ENCODE measurements at regions not wholly inside any gene's neighbourhood (a gene's known extent, or its start where the extent isn't known, plus 50 kb on each side); places are given as distances from the start of the nearest gene placed in this dataset.

DNA sequence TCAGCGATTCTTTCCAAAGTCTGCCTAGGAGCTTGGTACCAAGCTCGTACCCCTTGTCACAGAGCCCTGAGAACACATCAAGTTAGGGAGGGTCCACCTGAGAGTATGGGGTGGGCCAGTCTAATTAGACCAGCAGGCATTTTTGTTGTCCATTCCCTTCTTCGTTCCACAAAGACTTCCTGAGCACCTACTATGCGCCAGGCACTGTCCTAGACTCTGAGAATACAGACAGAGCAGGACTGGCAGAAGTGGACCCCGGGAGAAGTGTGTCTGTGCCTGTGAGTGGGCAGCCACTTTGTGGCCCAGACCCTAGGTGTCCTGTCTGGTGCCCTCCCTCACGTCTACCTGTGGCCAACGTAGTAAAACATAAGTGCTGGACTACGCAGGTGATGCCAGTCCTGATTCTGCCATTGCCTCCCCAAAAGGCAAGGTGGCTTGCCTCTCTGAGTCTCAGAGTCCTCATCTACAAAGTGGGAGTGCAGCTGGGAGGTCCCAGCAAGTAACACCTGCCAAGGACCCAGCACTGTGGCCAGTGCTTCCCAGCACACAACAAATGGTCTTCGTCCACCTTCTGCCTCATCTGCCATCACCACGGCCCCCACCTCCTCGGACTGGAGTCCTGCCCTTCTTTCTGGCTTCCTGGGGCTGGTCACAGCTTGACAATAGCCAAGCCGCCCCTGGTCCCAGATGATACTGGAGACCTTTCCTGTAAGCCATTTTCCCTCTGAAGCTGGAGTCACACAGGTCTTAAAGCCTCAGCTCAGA lies 54.3 kb upstream of the DUSP5 start:
- BruUV-seq (replicated peaks), result no TSS peak
- intact Hi-C loops (cut with micrococcal nuclease; ENCODE audit: unreplicated experiment), result no loop called here
- no peak overlapping the region for H3K4me3 Mint-ChIP-seq (ENCODE audit: unreplicated experiment)
- H3K9me3 Mint-ChIP-seq (ENCODE audit: unreplicated experiment), result no peaks in the 10 kb centered on the region
- Histone ChIP-seq H3K36me3 (ENCODE audit: control insufficient read depth, insufficient read depth, low read length) (no peaks in the 10 kb centered on the region), H3K4me3 (ENCODE audit: low read depth, low read length) (no peak overlapping the region), H3K27me3 (replicated peaks; ENCODE audit: control insufficient read depth, insufficient read depth, low read length) (no peaks in the 10 kb centered on the region), H3K9me3 (no peaks in the 10 kb centered on the region), H3K4me1 (no peaks in the 10 kb centered on the region)
- peaks cover 11% of the 10 kb centered on the region for H3K4me1 Mint-ChIP-seq (ENCODE audit: low read depth, unreplicated experiment)
- H3K36me3 Mint-ChIP-seq (ENCODE audit: insufficient read depth, unreplicated experiment), result peaks cover 5% of the 10 kb centered on the region
- H3K27ac Mint-ChIP-seq (ENCODE audit: unreplicated experiment), result no peak overlapping the region
- ChIA-PET CTCF (no interaction called here), POLR2A (no interaction called here)
- no peaks in the 10 kb centered on the region for H3K27me3 Mint-ChIP-seq (ENCODE audit: insufficient read depth, unreplicated experiment)
- no peak for DNase-seq
- TF ChIP-seq CTCF (IDR thresholded peaks at IDR 0.05; ENCODE audit: insufficient read depth in 1 of 2, low read depth in 1 of 2, low read length in 1 of 2, severe bottlenecking in 1 of 2, unreplicated experiment in 1 of 2), result no peak

GRCh38 chr10:110444004-110444337 lies 53.7 kb upstream of the DUSP5 start:
- no peaks in the 10 kb centered on the region for H3K27me3 Mint-ChIP-seq (ENCODE audit: insufficient read depth, unreplicated experiment)
- Histone ChIP-seq H3K36me3 (ENCODE audit: control insufficient read depth, insufficient read depth, low read length) (no peaks in the 10 kb centered on the region), H3K9me3 (no peaks in the 10 kb centered on the region), H3K4me1 (no peaks in the 10 kb centered on the region), H3K4me3 (ENCODE audit: low read depth, low read length) (no peak overlapping the region), H3K27me3 (replicated peaks; ENCODE audit: control insufficient read depth, insufficient read depth, low read length) (no peaks in the 10 kb centered on the region)
- intact Hi-C loops (cut with micrococcal nuclease; ENCODE audit: unreplicated experiment), result no loop called here
- no peak for TF ChIP-seq CTCF (IDR thresholded peaks at IDR 0.05; ENCODE audit: insufficient read depth in 1 of 2, low read depth in 1 of 2, low read length in 1 of 2, severe bottlenecking in 1 of 2, unreplicated experiment in 1 of 2)
- POLR2A ChIA-PET, result no interaction called here
- no peak overlapping the region for H3K4me3 Mint-ChIP-seq (ENCODE audit: unreplicated experiment)
- DNase-seq, result no peak
- peaks cover 5% of the 10 kb centered on the region for H3K36me3 Mint-ChIP-seq (ENCODE audit: insufficient read depth, unreplicated experiment)
- CTCF ChIA-PET, result no interaction called here
- H3K9me3 Mint-ChIP-seq (ENCODE audit: unreplicated experiment), result no peaks in the 10 kb centered on the region
- BruUV-seq (replicated peaks), result no TSS peak
- no peak overlapping the region for H3K27ac Mint-ChIP-seq (ENCODE audit: unreplicated experiment)
- peaks cover 11% of the 10 kb centered on the region for H3K4me1 Mint-ChIP-seq (ENCODE audit: low read depth, unreplicated experiment)

GRCh38 chr10:110445871-110446270 lies 51.8 kb upstream of the DUSP5 start:
- no peak overlapping the region for H3K4me3 ChIP-seq (ENCODE audit: low read depth, low read length)
- DNase-seq, result no peak
- H3K4me1 Mint-ChIP-seq (ENCODE audit: low read depth, unreplicated experiment), result peaks cover 11% of the 10 kb centered on the region
- TF ChIP-seq CTCF (IDR thresholded peaks at IDR 0.05; ENCODE audit: insufficient read depth in 1 of 2, low read depth in 1 of 2, low read length in 1 of 2, severe bottlenecking in 1 of 2, unreplicated experiment in 1 of 2), result no peak
- no peak overlapping the region for H3K27ac Mint-ChIP-seq (ENCODE audit: unreplicated experiment)
- H3K4me3 Mint-ChIP-seq (ENCODE audit: unreplicated experiment), result no peak overlapping the region
- H3K9me3 ChIP-seq, result no peaks in the 10 kb centered on the region
- CTCF ChIA-PET, result no interaction called here
- H3K36me3 ChIP-seq (ENCODE audit: control insufficient read depth, insufficient read depth, low read length), result no peaks in the 10 kb centered on the region
- no peaks in the 10 kb centered on the region for H3K4me1 ChIP-seq
- intact Hi-C loops (cut with micrococcal nuclease; ENCODE audit: unreplicated experiment), result no loop called here
- H3K27me3 Mint-ChIP-seq (ENCODE audit: insufficient read depth, unreplicated experiment), result no peaks in the 10 kb centered on the region
- H3K9me3 Mint-ChIP-seq (ENCODE audit: unreplicated experiment), result no peaks in the 10 kb centered on the region
- peaks cover 5% of the 10 kb centered on the region for H3K36me3 Mint-ChIP-seq (ENCODE audit: insufficient read depth, unreplicated experiment)
- POLR2A ChIA-PET, result no interaction called here
- no TSS peak for BruUV-seq (replicated peaks)
- no peaks in the 10 kb centered on the region for H3K27me3 ChIP-seq (replicated peaks; ENCODE audit: control insufficient read depth, insufficient read depth, low read length)

Data from Caco-2 (cell line).